H9 (cell line): ENCODE measurements at regions not wholly inside any gene's neighbourhood (a gene's known extent, or its start where the extent isn't known, plus 50 kb on each side); places are given as distances from the start of the nearest gene placed in this dataset.

ENCODE experiments used
- DNase-seq: peaks from one replicate; pipeline ENCODE4 v3.0.0-alpha.2; 2017
- H2AFZ ChIP-seq: one replicate; pipeline ENCODE4 v1.6.1; 2013; ENCODE audit warnings: mild to moderate bottlenecking, low read length, control low read depth, moderate library complexity
- H2AK5ac ChIP-seq: 2 replicates; pipeline ENCODE4 v1.6.1; 2013; ENCODE audit warnings: low read length, control low read depth, mixed read lengths; ENCODE audit not compliant: insufficient read length
- H2BK120ac ChIP-seq: one replicate; pipeline ENCODE4 v1.6.1; 2013; ENCODE audit warnings: low read depth, mild to moderate bottlenecking, low read length, control low read depth, inconsistent platforms; ENCODE audit not compliant: poor library complexity, severe bottlenecking
- H2BK12ac ChIP-seq: 2 replicates; pipeline ENCODE4 v1.6.1; 2013; ENCODE audit warnings: low read length, control low read depth, mixed read lengths, low read depth; ENCODE audit not compliant: insufficient read length
- H2BK15ac ChIP-seq: 2 replicates; pipeline ENCODE4 v1.6.1; 2013; ENCODE audit warnings: low read depth, low read length, control low read depth
- H2BK20ac ChIP-seq: one replicate; pipeline ENCODE4 v1.6.1; 2013; ENCODE audit warnings: low read depth, mild to moderate bottlenecking, low read length, control low read depth, inconsistent platforms; ENCODE audit not compliant: poor library complexity, severe bottlenecking
- H2BK5ac ChIP-seq: 2 replicates; pipeline ENCODE4 v1.6.1; 2013; ENCODE audit warnings: low read length, control low read depth, mixed read lengths; ENCODE audit not compliant: insufficient read length
- H3K14ac ChIP-seq: 2 replicates; pipeline ENCODE4 v1.6.1; 2013; ENCODE audit warnings: low read length, control low read depth; ENCODE audit not compliant: insufficient read depth
- H3K18ac ChIP-seq: 2 replicates; pipeline ENCODE4 v1.6.1; 2013; ENCODE audit warnings: low read depth, mild to moderate bottlenecking, mixed read lengths, low read length, control low read depth; ENCODE audit not compliant: insufficient read length
- H3K23ac ChIP-seq: 2 replicates; pipeline ENCODE4 v1.6.1; 2013; ENCODE audit warnings: low read length, control low read depth, mixed read lengths, low read depth; ENCODE audit not compliant: insufficient read length
- H3K23me2 ChIP-seq: 2 replicates; pipeline ENCODE4 v1.6.1; 2013; ENCODE audit warnings: low read depth, mild to moderate bottlenecking, mixed read lengths, low read length, control low read depth; ENCODE audit not compliant: insufficient read length, poor library complexity, severe bottlenecking
- H3K27ac ChIP-seq: 2 replicates; pipeline ENCODE4 v1.5.1; 2013; ENCODE audit warnings: low read length, control low read depth, mixed read lengths, low read depth; ENCODE audit not compliant: insufficient read length
- H3K27me3 ChIP-seq: 2 replicates; pipeline ENCODE4 v1.6.1; 2013; ENCODE audit warnings: low read length, control low read depth, inconsistent platforms; ENCODE audit not compliant: insufficient read depth
- H3K4ac ChIP-seq: 2 replicates; pipeline ENCODE4 v1.6.1; 2013; ENCODE audit warnings: low read depth, mild to moderate bottlenecking, control low read depth, inconsistent platforms, low read length, moderate library complexity
- H3K4me1 ChIP-seq: 2 replicates; pipeline ENCODE4 v1.6.1; 2013; ENCODE audit warnings: low read length, control low read depth, inconsistent platforms; ENCODE audit not compliant: insufficient read depth
- H3K4me2 ChIP-seq: 2 replicates; pipeline ENCODE4 v1.6.1; 2013; ENCODE audit warnings: low read length, control low read depth, mixed read lengths; ENCODE audit not compliant: insufficient read length, insufficient read depth
- H3K56ac ChIP-seq: 2 replicates; pipeline ENCODE4 v1.6.1; 2013; ENCODE audit warnings: low read depth, mild to moderate bottlenecking, mixed read lengths, low read length, control low read depth; ENCODE audit not compliant: insufficient read length
- H3K79me1 ChIP-seq: 2 replicates; pipeline ENCODE4 v1.6.1; 2013; ENCODE audit warnings: low read depth, mild to moderate bottlenecking, moderate library complexity, low read length, control low read depth, inconsistent platforms; ENCODE audit not compliant: insufficient read depth, poor library complexity, severe bottlenecking
- H3K79me2 ChIP-seq: 2 replicates; pipeline ENCODE4 v1.6.1; 2013; ENCODE audit warnings: low read length, control low read depth, inconsistent platforms; ENCODE audit not compliant: insufficient read depth
- H3K9ac ChIP-seq: 2 replicates; pipeline ENCODE4 v1.6.1; 2013; ENCODE audit warnings: low read length, control low read depth, mixed read lengths; ENCODE audit not compliant: insufficient read length; ENCODE audit errors: extremely low read depth
- H3K9me3 ChIP-seq: one replicate; pipeline ENCODE4 v1.6.1; 2013; ENCODE audit warnings: low read depth, low read length, inconsistent platforms; ENCODE audit not compliant: control insufficient read depth
- H3T11ph ChIP-seq: one replicate; pipeline ENCODE4 v1.6.1; 2013; ENCODE audit warnings: mild to moderate bottlenecking, low read length, control low read depth, inconsistent platforms
- H4K20me1 ChIP-seq: one replicate; pipeline ENCODE4 v1.6.1; 2013; ENCODE audit not compliant: control insufficient read depth, insufficient read length, insufficient read depth
- H4K5ac ChIP-seq: 2 replicates; pipeline ENCODE4 v1.6.1; 2013; ENCODE audit warnings: low read depth, mild to moderate bottlenecking, mixed read lengths, low read length, control low read depth; ENCODE audit not compliant: insufficient read length
- H4K8ac ChIP-seq: replicated peaks from 2 replicates; pipeline ENCODE4 v1.6.1; 2013; ENCODE audit warnings: low read length, control low read depth, mixed read lengths, low read depth; ENCODE audit not compliant: insufficient read length
- H4K91ac ChIP-seq: 2 replicates; pipeline ENCODE4 v1.6.1; 2013; ENCODE audit warnings: low read depth, mild to moderate bottlenecking, moderate library complexity, mixed read lengths, low read length, control low read depth; ENCODE audit not compliant: insufficient read length
- H3K27ac Mint-ChIP-seq, 3 experiments: 2 replicates in 2 of 3; 3 replicates in 1 of 3; pipeline ENCODE4 v1.8.0; 2020 to 2021; ENCODE audit warnings: mixed read lengths in 3 of 3, mild to moderate bottlenecking in 1 of 3, moderate library complexity in 1 of 3
- H3K27me3 Mint-ChIP-seq: 2 replicates; pipeline ENCODE4 v1.8.0; 2021; ENCODE audit warnings: low read depth, mild to moderate bottlenecking, moderate library complexity, mixed read lengths
- H3K36me3 Mint-ChIP-seq, 3 experiments: 2 replicates in 2 of 3; 3 replicates in 1 of 3; pipeline ENCODE4 v1.8.0; 2020 to 2021; ENCODE audit warnings: low read depth in 3 of 3, mixed read lengths in 3 of 3; ENCODE audit not compliant: insufficient read depth in 1 of 3
- H3K4me1 Mint-ChIP-seq, 2 experiments: 2 replicates each; pipeline ENCODE4 v1.8.0; 2020; ENCODE audit warnings: mixed read lengths in 2 of 2
- H3K4me3 Mint-ChIP-seq, 2 experiments: 2 replicates in 1 of 2; 3 replicates in 1 of 2; pipeline ENCODE4 v1.8.0; 2020 to 2021; ENCODE audit warnings: mild to moderate bottlenecking in 2 of 2, mixed read lengths in 2 of 2, moderate library complexity in 1 of 2
- H3K9me3 Mint-ChIP-seq, 2 experiments: 2 replicates in 1 of 2; 3 replicates in 1 of 2; pipeline ENCODE4 v1.8.0; 2020; ENCODE audit warnings: mild to moderate bottlenecking in 2 of 2, mixed read lengths in 2 of 2, moderate library complexity in 1 of 2
- WGBS: extraction: QIAGEN DNeasy Blood & Tissue Kit; methylation state at CpG from one replicate; pipeline ENCODE4 v1.1.7; 2013; ENCODE audit warnings: missing lambda C conversion rate, low lambda C conversion rate, mixed read lengths; ENCODE audit not compliant: insufficient read length; ENCODE audit errors: extremely low coverage; 5-methylcytosine and 5-hydroxymethylcytosine counted together
- TF ChIP-seq, protein P1 (sequence below): fragments of 200-600 bp; sonication (generic); conservative IDR thresholded peaks from 3 replicates; pipeline ENCODE4 v1.8.0; 2021; ENCODE audit warnings: antibody characterized with exemption, mild to moderate bottlenecking

DNA sequence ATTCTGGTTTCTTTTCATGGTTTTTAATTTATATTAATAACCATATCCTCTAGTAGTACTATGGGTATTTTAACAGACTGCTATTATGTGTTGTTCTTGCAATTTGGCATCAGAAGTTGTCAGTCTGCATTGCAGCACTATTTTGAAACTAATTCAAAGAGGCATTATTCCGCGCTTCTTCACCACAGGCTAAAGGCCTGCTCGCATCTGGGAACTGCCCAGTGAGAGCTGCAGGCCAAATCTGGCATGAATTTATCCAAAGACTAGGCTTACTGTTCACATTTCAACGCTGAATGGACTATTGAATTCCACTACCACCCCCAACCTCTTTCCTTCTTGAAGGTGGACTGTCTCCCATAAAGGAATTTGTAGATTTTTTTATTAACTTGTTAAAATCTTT lies 310.4 kb upstream of the NR2F2 start:
- Histone ChIP-seq H3K27me3 (no peaks in the 10 kb centered on the region), H4K8ac (no peak overlapping the region), H3K9ac (no peak overlapping the region), H2BK20ac (no peak overlapping the region), H2BK15ac (no peak overlapping the region), H2AFZ (no peak overlapping the region), H3K56ac (no peak overlapping the region), H3T11ph (no peak overlapping the region), H2BK5ac (no peak overlapping the region), H3K79me2 (no peaks in the 10 kb centered on the region), H4K91ac (no peak overlapping the region), H3K23me2 (no peaks in the 10 kb centered on the region), H2BK12ac (no peak overlapping the region), H3K18ac (no peak overlapping the region), H3K27ac (no peak overlapping the region), H3K14ac (no peak overlapping the region), H3K4me1 (no peaks in the 10 kb centered on the region), H3K23ac (no peak overlapping the region), H2AK5ac (no peak overlapping the region), H4K20me1 (no peaks in the 10 kb centered on the region), H4K5ac (no peak overlapping the region), H3K4ac (no peak overlapping the region), H3K79me1 (no peaks in the 10 kb centered on the region), H3K9me3 (no peaks in the 10 kb centered on the region), H2BK120ac (no peak overlapping the region), H3K4me2 (no peak overlapping the region)
- WGBS = no CpG with 5 or more reads among the region's 4 CpGs
- DNase-seq = no peak
- H3K27ac Mint-ChIP-seq = no peak overlapping the region
- H3K4me3 Mint-ChIP-seq = no peak overlapping the region
- TF ChIP-seq, protein P1, sequence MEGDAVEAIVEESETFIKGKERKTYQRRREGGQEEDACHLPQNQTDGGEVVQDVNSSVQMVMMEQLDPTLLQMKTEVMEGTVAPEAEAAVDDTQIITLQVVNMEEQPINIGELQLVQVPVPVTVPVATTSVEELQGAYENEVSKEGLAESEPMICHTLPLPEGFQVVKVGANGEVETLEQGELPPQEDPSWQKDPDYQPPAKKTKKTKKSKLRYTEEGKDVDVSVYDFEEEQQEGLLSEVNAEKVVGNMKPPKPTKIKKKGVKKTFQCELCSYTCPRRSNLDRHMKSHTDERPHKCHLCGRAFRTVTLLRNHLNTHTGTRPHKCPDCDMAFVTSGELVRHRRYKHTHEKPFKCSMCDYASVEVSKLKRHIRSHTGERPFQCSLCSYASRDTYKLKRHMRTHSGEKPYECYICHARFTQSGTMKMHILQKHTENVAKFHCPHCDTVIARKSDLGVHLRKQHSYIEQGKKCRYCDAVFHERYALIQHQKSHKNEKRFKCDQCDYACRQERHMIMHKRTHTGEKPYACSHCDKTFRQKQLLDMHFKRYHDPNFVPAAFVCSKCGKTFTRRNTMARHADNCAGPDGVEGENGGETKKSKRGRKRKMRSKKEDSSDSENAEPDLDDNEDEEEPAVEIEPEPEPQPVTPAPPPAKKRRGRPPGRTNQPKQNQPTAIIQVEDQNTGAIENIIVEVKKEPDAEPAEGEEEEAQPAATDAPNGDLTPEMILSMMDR = no peak
- H3K4me1 Mint-ChIP-seq = no peaks in the 10 kb centered on the region
- H3K36me3 Mint-ChIP-seq = no peaks in the 10 kb centered on the region; a peak in 1 of 7 replicates
- peaks cover 5 to 8% of the 10 kb centered on the region in 2 experiments for H3K9me3 Mint-ChIP-seq
- no peaks in the 10 kb centered on the region; the same call in 1 of the 2 replicates for H3K27me3 Mint-ChIP-seq
